ENCODE measurements at regions not wholly inside any gene's neighbourhood (a gene's known extent, or its start where the extent isn't known, plus 50 kb on each side); places are given as distances from the start of the nearest gene placed in this dataset.
A peak's percentile ranks its signal among the peaks of the same experiment; 100 is the strongest.
"Not testable (repeated sequence)": the region's sequence is repeated elsewhere in the genome, so short reads cannot be mapped to it uniquely, and the experiment has no call there.

DNA sequence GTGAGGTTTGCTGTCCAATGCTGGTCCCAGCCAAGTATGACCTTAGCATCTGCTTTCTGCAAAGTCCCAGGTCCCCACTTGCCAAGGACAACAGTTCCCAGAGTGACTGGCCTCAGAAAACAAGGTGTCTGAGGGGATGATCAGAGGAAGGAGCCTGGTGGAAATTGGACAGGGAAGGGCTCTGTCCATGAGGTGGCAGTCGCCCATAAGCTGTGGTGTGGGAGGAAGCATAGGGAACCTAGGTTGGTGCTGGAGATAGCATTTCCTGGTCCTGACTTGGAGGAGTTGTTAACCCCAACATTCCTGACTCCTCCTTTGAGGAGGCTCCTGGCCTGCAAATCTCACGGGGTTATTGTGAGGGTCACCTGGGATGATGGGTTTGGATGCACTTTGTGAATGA, 77.8 kb downstream of the LIMS4 start:
- H3K27ac Mint-ChIP-seq; H3K9me3 ChIP-seq (ENCODE audit: control insufficient read depth, low read length, poor library complexity, severe bottlenecking); H3K36me3 Mint-ChIP-seq (ENCODE audit: low read depth); ATAC-seq; H3K4me1 Mint-ChIP-seq; DNase-seq; H3K27me3 Mint-ChIP-seq; H3K4me3 Mint-ChIP-seq: not testable (repeated sequence)

DNA sequence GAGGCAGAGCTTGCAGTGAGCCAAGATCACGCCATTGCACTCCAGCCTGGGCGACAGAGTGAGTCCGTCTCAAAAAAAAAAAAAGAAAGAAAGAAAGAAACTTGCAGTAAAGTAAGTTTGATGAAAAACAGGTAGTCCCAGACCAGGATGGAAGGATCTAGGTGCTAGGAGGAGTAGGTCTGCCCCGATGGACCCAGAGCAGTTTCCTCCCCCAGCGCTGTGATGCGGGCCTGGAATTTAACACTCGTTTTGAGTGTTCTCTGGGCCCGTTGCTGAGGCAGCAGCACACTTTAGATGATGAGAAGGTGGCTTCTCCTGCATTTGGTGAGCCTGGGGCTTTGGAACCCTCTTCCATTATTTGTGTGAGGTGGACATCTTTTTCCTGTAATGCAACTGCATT, 80.2 kb downstream of the LIMS4 start:
- not testable (repeated sequence) for H3K4me1 Mint-ChIP-seq; DNase-seq; ATAC-seq; H3K4me3 Mint-ChIP-seq; H3K27me3 Mint-ChIP-seq; H3K27ac Mint-ChIP-seq; H3K9me3 ChIP-seq (ENCODE audit: control insufficient read depth, low read length, poor library complexity, severe bottlenecking); H3K36me3 Mint-ChIP-seq (ENCODE audit: low read depth)

DNA sequence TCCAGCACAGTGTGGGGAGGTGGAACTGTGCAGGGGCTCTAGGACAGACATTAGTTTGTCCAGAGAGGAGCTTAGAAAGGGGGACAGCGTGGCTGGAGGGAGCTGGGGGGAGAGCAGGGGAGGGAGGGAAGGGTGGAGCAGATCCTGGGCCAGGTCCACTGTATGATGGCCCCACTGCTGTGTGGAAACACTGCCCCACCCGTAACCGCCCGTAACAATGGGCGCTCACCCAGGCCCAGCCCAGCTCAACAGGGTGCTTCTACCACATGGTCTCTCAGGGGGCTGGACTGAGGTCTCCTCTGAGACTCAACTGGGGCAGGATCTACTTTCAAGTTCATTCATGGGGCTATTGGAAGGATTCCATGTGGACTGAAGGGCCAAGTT, 81.6 kb downstream of the LIMS4 start:
- not testable (repeated sequence) for H3K36me3 Mint-ChIP-seq (ENCODE audit: low read depth); ATAC-seq; H3K27me3 Mint-ChIP-seq; H3K27ac Mint-ChIP-seq; H3K9me3 ChIP-seq (ENCODE audit: control insufficient read depth, low read length, poor library complexity, severe bottlenecking); H3K4me1 Mint-ChIP-seq; DNase-seq; H3K4me3 Mint-ChIP-seq

DNA sequence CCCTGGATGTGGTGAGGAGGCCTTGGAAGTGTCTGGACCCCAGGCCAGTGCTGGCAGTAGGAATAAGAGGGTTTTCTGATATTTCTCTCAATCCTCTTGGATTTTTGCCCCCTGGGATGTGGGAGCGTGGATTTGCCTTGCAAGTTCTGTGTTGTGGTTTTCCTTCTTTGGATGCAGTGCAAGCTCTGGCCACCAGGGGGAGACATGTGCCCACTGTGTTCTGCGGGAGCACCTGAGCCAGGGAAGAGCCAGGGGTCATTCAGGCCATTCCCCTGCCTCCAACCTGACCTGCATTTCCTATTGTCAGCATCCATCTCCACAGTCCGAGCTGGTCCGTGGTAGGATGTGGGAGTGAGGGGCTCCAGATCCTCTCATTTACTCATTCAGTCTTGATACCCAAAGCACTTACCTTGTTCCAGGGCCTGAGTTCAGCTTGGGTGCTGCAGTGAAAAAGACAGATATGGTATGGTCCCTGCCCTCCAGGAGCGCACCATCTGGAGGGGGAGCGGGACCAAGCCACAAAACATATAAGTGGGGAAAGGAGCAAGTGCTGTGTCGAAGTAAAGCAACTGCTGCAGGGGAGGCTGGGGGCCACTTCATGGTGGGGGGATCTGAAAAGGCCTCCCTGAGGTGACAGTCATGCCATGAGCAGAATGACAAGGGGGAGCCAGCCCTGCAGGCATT, 82.1 kb downstream of the LIMS4 start:
- not testable (repeated sequence) for H3K27ac Mint-ChIP-seq; H3K9me3 ChIP-seq (ENCODE audit: control insufficient read depth, low read length, poor library complexity, severe bottlenecking); H3K4me3 Mint-ChIP-seq; H3K36me3 Mint-ChIP-seq (ENCODE audit: low read depth); DNase-seq; H3K4me1 Mint-ChIP-seq; H3K27me3 Mint-ChIP-seq
- ATAC-seq: peak; percentile 70

DNA sequence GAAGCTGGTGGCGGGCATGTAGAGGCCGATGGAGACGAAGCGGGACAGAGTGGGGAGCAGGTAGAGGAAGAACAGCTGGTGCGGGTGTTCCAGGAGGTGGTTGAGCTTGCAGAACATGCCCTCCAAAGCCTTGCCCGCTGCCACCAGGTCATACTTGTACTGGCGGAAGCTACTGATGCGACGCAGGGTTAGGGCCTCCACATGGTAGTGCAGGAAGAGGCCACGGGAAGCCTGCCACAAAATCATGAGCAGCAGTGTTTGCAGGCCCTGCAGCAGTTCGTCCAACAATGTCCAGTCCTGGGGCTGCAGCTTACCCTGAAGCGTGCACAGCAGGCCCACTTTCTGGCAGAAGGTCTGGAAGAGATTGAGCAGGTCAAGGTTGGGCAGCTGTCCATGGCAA, 85.6 kb downstream of the LIMS4 start:
- not testable (repeated sequence) for H3K27me3 Mint-ChIP-seq; H3K36me3 Mint-ChIP-seq (ENCODE audit: low read depth)

DNA sequence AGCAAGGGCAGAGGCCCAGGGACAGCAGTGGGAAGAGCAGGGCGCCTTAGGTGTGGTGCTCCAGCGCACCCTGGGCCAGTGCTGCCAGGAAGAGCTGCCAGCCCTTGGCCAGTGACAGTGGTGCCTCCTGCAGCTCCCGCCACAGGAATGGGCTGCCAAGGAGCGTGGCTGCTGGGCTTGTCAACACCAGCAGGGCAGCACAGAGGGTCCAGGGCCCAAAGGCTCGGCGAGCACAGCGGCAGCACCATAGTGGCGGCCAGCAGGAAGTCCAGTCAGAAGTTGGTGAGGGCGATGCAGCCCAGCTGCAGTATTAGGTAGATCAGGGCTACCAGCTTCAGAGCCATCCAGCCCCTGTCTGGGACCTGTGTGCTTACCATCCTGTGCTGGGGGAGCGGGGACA, 86.1 kb downstream of the LIMS4 start:
- H3K4me3 Mint-ChIP-seq; DNase-seq; H3K9me3 ChIP-seq (ENCODE audit: control insufficient read depth, low read length, poor library complexity, severe bottlenecking); H3K36me3 Mint-ChIP-seq (ENCODE audit: low read depth); H3K4me1 Mint-ChIP-seq; H3K27ac Mint-ChIP-seq; H3K27me3 Mint-ChIP-seq; ATAC-seq: not testable (repeated sequence)

More for the DNA sequence above, 85.6 kb downstream of the LIMS4 start:
- not testable (repeated sequence) for H3K4me3 Mint-ChIP-seq; H3K27ac Mint-ChIP-seq; H3K9me3 ChIP-seq (ENCODE audit: control insufficient read depth, low read length, poor library complexity, severe bottlenecking); ATAC-seq; H3K4me1 Mint-ChIP-seq; DNase-seq

DNA sequence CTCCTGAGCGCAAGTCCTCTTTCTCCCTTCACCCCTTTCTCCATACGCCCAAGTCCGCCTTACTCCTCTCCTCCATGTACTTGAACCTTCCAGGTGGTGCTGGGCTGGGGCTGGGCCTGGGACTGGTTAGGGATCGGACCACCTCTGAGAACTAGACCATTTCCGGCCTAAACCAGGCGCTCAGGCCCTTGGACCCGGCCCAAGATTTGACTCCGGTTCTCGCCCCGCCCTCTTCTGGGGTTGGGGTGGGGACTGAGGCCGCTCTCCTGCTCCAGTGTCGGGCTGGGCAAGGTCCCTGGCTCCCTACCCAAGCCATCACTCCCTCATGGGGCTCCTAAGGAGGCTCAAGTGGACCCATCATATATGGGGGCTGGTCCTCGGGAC, 87.9 kb downstream of the LIMS4 start:
- ATAC-seq; H3K9me3 ChIP-seq (ENCODE audit: control insufficient read depth, low read length, poor library complexity, severe bottlenecking); DNase-seq; H3K27ac Mint-ChIP-seq; H3K36me3 Mint-ChIP-seq (ENCODE audit: low read depth); H3K4me3 Mint-ChIP-seq; H3K27me3 Mint-ChIP-seq; H3K4me1 Mint-ChIP-seq: not testable (repeated sequence)

DNA sequence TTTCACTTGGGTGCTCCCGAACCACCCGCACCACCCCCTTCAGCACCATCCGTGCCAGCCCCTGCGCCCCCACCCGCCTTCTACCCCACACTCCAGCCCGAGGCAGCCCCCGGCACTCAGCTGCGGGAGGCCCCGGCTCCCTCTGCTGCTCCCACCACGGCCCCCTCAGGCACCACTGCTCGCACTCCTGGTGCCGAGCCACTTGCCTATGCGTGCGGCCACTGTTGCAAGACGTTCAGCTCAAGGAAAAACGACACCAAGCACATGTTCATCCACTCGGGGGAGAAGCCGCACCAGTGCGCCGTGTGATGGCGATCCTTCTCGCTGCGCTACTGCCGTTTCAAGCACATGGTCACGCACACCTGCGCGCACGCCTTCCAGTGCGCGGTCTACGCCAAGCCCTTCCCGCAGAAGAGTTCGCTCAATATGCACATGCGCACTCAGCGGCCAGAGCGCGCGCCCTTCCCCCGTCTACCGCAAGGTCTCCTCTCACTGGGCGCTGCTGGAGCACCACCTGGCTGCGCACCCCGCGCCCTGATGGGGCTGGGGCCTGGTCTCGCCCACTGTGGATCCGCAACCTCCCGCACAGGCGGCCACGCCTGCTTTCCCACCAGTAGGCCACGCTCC, 88.4 kb downstream of the LIMS4 start:
- not testable (repeated sequence) for H3K27ac Mint-ChIP-seq; H3K4me1 Mint-ChIP-seq; DNase-seq; H3K9me3 ChIP-seq (ENCODE audit: control insufficient read depth, low read length, poor library complexity, severe bottlenecking); H3K4me3 Mint-ChIP-seq; H3K27me3 Mint-ChIP-seq; H3K36me3 Mint-ChIP-seq (ENCODE audit: low read depth)
- peak; percentile 22 for ATAC-seq

DNA sequence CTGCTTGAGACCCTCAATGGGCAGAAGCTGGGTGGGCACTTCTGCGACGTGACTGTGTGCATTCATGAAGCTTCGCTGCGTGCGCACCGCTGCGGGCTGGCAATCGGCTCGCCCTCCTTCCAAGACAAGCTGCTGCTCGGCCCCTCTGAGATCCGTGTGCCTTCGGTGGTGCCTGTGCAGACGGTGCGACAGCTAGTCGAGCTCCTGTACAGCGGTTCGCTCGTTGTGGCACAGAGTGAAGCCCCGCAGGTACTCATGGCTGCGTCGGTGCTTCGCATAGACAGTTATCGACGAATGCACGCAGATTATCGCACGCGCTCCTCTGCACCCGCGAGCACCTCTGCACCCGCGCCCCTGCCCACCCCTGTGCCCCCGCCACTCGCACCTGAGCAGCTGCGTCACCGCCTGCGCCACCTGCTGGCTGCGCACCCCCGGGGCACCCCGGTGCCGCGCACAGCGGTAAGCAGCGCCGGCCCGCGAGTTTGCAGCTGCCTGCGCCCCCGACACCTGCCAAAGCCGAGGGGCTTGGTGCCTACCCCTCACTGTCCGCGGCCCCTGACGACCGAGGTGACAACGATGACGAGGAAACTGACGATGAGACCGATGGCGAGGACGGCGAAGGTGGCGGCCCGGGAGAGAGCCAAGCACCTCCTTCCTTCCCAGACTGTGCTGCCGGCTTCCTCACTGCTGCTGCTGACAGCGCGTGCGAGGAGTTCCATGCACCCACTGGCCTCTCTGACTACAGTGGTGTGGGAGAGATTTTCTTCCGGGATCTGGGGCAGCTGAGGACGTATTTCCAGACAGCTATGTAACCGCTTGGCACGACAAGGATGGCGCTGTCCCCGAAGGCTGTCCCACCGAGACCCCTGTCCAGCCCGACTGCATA, 89.2 kb downstream of the LIMS4 start:
- not testable (repeated sequence) for H3K27me3 Mint-ChIP-seq; H3K4me1 Mint-ChIP-seq; DNase-seq; H3K36me3 Mint-ChIP-seq (ENCODE audit: low read depth); H3K9me3 ChIP-seq (ENCODE audit: control insufficient read depth, low read length, poor library complexity, severe bottlenecking); H3K4me3 Mint-ChIP-seq; H3K27ac Mint-ChIP-seq
- ATAC-seq: peak; percentile 92

DNA sequence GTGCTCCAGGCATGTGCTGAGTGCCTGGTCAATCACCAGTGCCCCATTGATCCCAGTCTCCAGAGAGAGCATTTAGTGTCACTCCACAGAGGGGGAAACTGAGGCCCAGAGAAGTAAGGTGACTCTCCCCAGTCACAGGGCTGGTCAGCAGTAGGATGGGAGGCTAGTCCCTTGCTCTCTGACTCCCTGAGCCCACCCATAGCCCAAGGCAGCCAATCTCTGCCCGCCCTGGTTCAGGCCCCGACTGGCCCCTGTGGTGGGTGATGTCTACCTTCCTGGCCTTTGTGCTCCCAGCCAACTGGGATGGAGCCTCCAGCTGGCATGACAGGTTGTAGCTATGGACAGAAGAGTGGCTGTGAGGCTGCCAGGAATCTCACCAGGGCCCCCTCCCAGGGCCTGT, 99.1 kb downstream of the LIMS4 start:
- H3K4me1 Mint-ChIP-seq; DNase-seq; ATAC-seq; H3K9me3 ChIP-seq (ENCODE audit: control insufficient read depth, low read length, poor library complexity, severe bottlenecking); H3K27ac Mint-ChIP-seq; H3K4me3 Mint-ChIP-seq; H3K36me3 Mint-ChIP-seq (ENCODE audit: low read depth); H3K27me3 Mint-ChIP-seq: not testable (repeated sequence)

DNA sequence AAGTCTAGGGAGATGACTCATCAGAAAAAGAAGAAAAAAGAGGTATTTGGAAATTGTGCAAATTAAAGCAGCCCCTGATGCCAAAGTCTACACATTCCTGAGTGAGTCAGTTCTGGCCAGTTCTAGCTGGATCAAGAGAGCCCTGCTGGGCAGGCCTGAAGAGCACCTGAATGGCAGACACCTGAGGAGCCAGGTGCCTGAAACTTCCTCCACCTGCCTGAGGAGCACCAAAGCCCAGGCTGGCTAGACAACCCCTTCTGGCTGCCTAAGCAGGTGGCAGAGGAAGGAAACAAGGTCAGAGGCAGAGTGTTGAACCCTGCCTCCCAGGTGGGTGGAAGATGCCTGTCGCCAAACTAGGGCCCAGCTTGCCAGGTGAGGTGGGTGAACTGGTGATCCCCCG, 101.0 kb downstream of the LIMS4 start:
- not testable (repeated sequence) for ATAC-seq; H3K36me3 Mint-ChIP-seq (ENCODE audit: low read depth); H3K4me3 Mint-ChIP-seq; H3K9me3 ChIP-seq (ENCODE audit: control insufficient read depth, low read length, poor library complexity, severe bottlenecking); DNase-seq; H3K27me3 Mint-ChIP-seq; H3K27ac Mint-ChIP-seq; H3K4me1 Mint-ChIP-seq

DNA sequence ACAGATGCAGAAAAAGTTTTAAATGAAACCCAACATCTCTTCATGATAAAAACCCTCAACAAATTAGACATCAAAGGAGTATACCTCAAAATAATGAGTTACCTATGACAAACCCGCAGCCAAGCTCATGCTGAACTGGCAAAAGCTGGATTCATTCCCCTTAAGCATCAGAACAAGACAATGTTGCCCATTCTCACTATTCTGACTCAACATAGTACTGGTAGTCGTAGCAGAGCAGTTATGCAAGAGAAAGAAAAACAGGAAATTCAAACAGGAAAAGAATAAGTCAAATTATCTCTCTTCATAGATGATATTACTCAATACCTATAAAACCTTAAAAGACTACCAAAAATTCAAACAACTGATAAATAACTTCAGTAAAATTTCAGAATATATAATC, 115.0 kb downstream of the LIMS4 start:
- not testable (repeated sequence) for H3K9me3 ChIP-seq (ENCODE audit: control insufficient read depth, low read length, poor library complexity, severe bottlenecking); ATAC-seq; H3K27ac Mint-ChIP-seq; DNase-seq; H3K27me3 Mint-ChIP-seq; H3K36me3 Mint-ChIP-seq (ENCODE audit: low read depth); H3K4me3 Mint-ChIP-seq; H3K4me1 Mint-ChIP-seq

DNA sequence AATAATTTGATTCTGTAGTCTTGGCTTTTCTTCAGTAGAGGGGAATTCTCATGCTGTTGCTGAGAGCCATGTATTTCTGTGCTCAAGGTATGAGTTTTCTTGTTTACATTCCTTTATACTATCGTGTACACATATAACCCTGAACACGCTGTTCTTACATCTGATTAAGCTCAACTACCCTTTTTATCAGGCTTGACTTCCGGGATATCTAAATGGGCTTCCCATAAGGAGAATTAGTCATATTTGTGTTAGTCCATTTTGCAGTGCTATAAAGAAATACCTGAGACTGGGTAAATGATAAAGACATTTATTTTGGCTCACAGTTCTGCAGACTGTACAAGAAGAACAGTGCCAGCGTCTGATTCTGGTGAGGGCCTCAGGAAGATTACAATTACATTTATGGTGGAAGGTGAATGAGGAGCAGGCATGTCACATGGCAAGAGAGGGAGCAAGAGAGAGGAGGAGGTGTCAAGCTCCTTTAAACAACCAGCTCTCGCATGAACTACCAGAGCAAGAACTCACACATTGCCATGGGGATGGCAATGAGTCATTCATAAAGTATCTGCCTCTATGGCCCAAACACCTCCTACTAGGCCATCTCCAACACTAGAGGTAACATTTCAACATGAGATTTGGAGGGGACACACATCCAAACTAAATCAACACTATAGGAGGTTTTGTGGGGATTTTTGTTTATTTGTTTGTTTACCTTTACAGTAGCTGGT, 118.2 kb downstream of the LIMS4 start:
- ATAC-seq; H3K4me3 Mint-ChIP-seq; H3K9me3 ChIP-seq (ENCODE audit: control insufficient read depth, low read length, poor library complexity, severe bottlenecking); H3K27me3 Mint-ChIP-seq; H3K27ac Mint-ChIP-seq; H3K4me1 Mint-ChIP-seq; DNase-seq; H3K36me3 Mint-ChIP-seq (ENCODE audit: low read depth): not testable (repeated sequence)
